Peyer's patch (tissue), 4 donors: ENCODE measurements at regions not wholly inside any gene's neighbourhood (a gene's known extent, or its start where the extent isn't known, plus 50 kb on each side); places are given as distances from the start of the nearest gene placed in this dataset.

Experiments used
- POLR2A ChIP-seq, 2 donors: fragments of 450-650 bp; IDR thresholded peaks; one replicate each; pipeline ENCODE4 v1.5.1; 2017; ENCODE audit warnings: antibody characterized with exemption in 2 of 2, mild to moderate bottlenecking in 2 of 2, moderate library complexity in 2 of 2
- TF ChIP-seq, protein P1 (sequence below), 6 experiments: fragments of 450-650 bp in 4 of 6; fragments of 200-600 bp in 2 of 6; sonication (generic) in 1 of 6; IDR thresholded peaks; one replicate each; pipeline ENCODE4 v1.5.1; 2017 to 2019; ENCODE audit warnings: antibody characterized with exemption in 6 of 6, mild to moderate bottlenecking in 3 of 6, moderate library complexity in 1 of 6

DNA sequence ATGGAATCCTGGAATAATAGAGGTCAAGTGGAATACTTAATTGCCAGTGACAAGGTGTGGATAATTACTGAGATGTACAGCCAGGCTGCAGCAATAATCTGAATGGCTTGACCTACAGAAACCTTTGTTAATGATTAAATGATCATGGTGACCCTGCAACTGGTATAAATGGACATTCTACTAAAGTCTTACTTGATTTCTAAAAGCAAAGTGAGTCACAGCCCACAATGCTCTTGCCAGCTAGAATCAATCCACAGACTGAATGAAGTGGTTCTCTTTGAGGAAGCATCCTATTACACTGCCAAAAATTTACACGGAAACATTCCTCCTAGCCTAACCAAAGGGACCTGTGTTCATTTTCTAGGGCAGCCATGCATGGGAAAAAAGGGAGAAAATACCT lies 518.5 kb downstream of the SOX5 start:
- TF ChIP-seq, protein P1, sequence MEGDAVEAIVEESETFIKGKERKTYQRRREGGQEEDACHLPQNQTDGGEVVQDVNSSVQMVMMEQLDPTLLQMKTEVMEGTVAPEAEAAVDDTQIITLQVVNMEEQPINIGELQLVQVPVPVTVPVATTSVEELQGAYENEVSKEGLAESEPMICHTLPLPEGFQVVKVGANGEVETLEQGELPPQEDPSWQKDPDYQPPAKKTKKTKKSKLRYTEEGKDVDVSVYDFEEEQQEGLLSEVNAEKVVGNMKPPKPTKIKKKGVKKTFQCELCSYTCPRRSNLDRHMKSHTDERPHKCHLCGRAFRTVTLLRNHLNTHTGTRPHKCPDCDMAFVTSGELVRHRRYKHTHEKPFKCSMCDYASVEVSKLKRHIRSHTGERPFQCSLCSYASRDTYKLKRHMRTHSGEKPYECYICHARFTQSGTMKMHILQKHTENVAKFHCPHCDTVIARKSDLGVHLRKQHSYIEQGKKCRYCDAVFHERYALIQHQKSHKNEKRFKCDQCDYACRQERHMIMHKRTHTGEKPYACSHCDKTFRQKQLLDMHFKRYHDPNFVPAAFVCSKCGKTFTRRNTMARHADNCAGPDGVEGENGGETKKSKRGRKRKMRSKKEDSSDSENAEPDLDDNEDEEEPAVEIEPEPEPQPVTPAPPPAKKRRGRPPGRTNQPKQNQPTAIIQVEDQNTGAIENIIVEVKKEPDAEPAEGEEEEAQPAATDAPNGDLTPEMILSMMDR (IDR thresholded peaks at IDR 0.05), result no peak
- no peak for TF ChIP-seq POLR2A (IDR thresholded peaks at IDR 0.05)
